Endothelial cell of umbilical vein (primary cell): ENCODE measurements at regions not wholly inside any gene's neighbourhood (a gene's known extent, or its start where the extent isn't known, plus 50 kb on each side); places are given as distances from the start of the nearest gene placed in this dataset.

ENCODE experiments used
- BruUV-seq: library from RNA; stranded (reverse); fragments of 400-500 nt; replicated peaks from 2 replicates; lab custom pipeline; 2021; lab: Mats Ljungman, UMichigan
- CTCF ChIA-PET: fragments of 300-600, 350-600 bp; sonication (Branson Sonifier 250); formaldehyde crosslinking; loops from one replicate; lab custom pipeline; 2021; ENCODE audit warnings: antibody characterized with exemption, inconsistent platforms; lab: Charles Lee
- POLR2A ChIA-PET: fragments of 300-600, 350-600 bp; sonication (Branson Sonifier 250); formaldehyde crosslinking; loops from one replicate; lab custom pipeline; 2021; ENCODE audit warnings: antibody characterized with exemption, inconsistent platforms; lab: Charles Lee
- DNase-seq: peaks from one replicate; pipeline ENCODE4 v3.0.0-alpha.2; 2011; ENCODE audit warnings: low read depth, low spot score
- FAIRE-seq: peaks from 2 replicates; lab custom pipeline; 2011; peaks lifted over from hg19 to GRCh38; lab: Jason Lieb, UNC
- H2AFZ ChIP-seq: 2 replicates; pipeline ENCODE4 v1.6.0; 2012; ENCODE audit warnings: low read depth, low read length, control low read depth, inconsistent platforms
- H3K27ac ChIP-seq: 2 replicates; pipeline ENCODE4 v1.5.1; 2011; ENCODE audit warnings: low read depth, mild to moderate bottlenecking, control low read depth, low read length, moderate library complexity; ENCODE audit not compliant: insufficient read depth
- H3K27me3 ChIP-seq, 2 experiments: 2 replicates each; pipeline versions ENCODE4 v1.6.0 to v1.6.1; 2011; ENCODE audit warnings: low read length in 2 of 2, mixed read lengths in 1 of 2; ENCODE audit not compliant: control insufficient read depth in 2 of 2, insufficient read depth in 2 of 2
- H3K36me3 ChIP-seq, 2 experiments: 2 replicates in 1 of 2; 3 replicates in 1 of 2; pipeline ENCODE4 v1.5.1; 2011; ENCODE audit warnings: low read length in 2 of 2, mild to moderate bottlenecking in 1 of 2, moderate library complexity in 1 of 2; ENCODE audit not compliant: control insufficient read depth in 2 of 2, insufficient read depth in 2 of 2; ENCODE audit errors: extremely low read depth in 1 of 2
- H3K4me1 ChIP-seq: 3 replicates; pipeline ENCODE4 v1.5.1; 2011; ENCODE audit warnings: mild to moderate bottlenecking, low read length; ENCODE audit not compliant: control insufficient read depth, insufficient read depth; ENCODE audit errors: extremely low read depth
- H3K4me2 ChIP-seq: 2 replicates; pipeline ENCODE4 v1.6.1; 2011; ENCODE audit warnings: low read length, control low read depth, mixed read lengths; ENCODE audit not compliant: insufficient read depth
- H3K4me3 ChIP-seq, 3 experiments: fragments of 200-600 bp in 1 of 3; sonication (generic), shearing (Covaris generic) in 1 of 3; replicated peaks in 1 of 3; 2 replicates each; pipeline ENCODE4 v1.5.1; 2011 to 2016; ENCODE audit warnings: control low read depth in 3 of 3, low read length in 3 of 3, mild to moderate bottlenecking in 2 of 3, inconsistent platforms in 1 of 3, low read depth in 1 of 3, moderate library complexity in 1 of 3; ENCODE audit not compliant: insufficient read depth in 1 of 3
- H3K79me2 ChIP-seq: 2 replicates; pipeline ENCODE4 v1.6.0; 2012; ENCODE audit warnings: low read length, inconsistent platforms; ENCODE audit not compliant: control insufficient read depth, insufficient read depth
- H3K9ac ChIP-seq: replicated peaks from 2 replicates; pipeline ENCODE3; 2011; ENCODE audit warnings: low read length, control low read depth; ENCODE audit not compliant: insufficient read depth; ENCODE audit errors: extremely low read depth
- H3K9me1 ChIP-seq: replicated peaks from 3 replicates; pipeline ENCODE4 v1.6.0; 2011; ENCODE audit warnings: mild to moderate bottlenecking, low read length; ENCODE audit not compliant: control insufficient read depth, insufficient read depth; ENCODE audit errors: extremely low read depth
- H3K9me3 ChIP-seq: replicated peaks from 2 replicates; pipeline ENCODE4 v1.5.1; 2012; ENCODE audit warnings: low read length, inconsistent platforms; ENCODE audit not compliant: control insufficient read depth, insufficient read depth
- H4K20me1 ChIP-seq: replicated peaks from 2 replicates; pipeline ENCODE3; 2011; ENCODE audit warnings: mild to moderate bottlenecking, low read length; ENCODE audit not compliant: control insufficient read depth, insufficient read depth; ENCODE audit errors: extremely low read depth
- EZH2 ChIP-seq: IDR thresholded peaks from 2 replicates; pipeline ENCODE4 v1.6.1; 2012; ENCODE audit warnings: borderline replicate concordance, low read depth, mild to moderate bottlenecking, moderate library complexity, low read length, inconsistent platforms; ENCODE audit not compliant: severe bottlenecking
- FOS ChIP-seq: IDR thresholded peaks from 2 replicates; pipeline ENCODE4 v1.6.1; 2011; ENCODE audit warnings: mild to moderate bottlenecking, low read length, moderate library complexity, borderline replicate concordance; ENCODE audit not compliant: insufficient read depth
- GATA2 ChIP-seq: IDR thresholded peaks from 2 replicates; pipeline ENCODE4 v1.7.0; 2011; ENCODE audit warnings: low read depth, mild to moderate bottlenecking, moderate library complexity, mixed read lengths, low read length; ENCODE audit not compliant: insufficient read length, insufficient read depth
- JUN ChIP-seq: IDR thresholded peaks from 2 replicates; pipeline ENCODE4 v1.6.1; 2011; ENCODE audit warnings: borderline replicate concordance, low read depth; ENCODE audit not compliant: insufficient read length, insufficient read depth
- MAX ChIP-seq: IDR thresholded peaks from 2 replicates; pipeline ENCODE4 v1.6.1; 2011; ENCODE audit not compliant: insufficient read depth, insufficient read length
- MYC ChIP-seq: IDR thresholded peaks from one replicate; pipeline ENCODE4 v1.6.1; 2011; ENCODE audit warnings: mild to moderate bottlenecking, low read depth, low read length
- POLR2A ChIP-seq: IDR thresholded peaks from 2 replicates; pipeline ENCODE4 v1.6.1; 2012; ENCODE audit warnings: low read depth, mild to moderate bottlenecking, control low read depth, low read length
- POLR2AphosphoS5 ChIP-seq: IDR thresholded peaks from 2 replicates; pipeline ENCODE4 v1.6.1; 2012; ENCODE audit warnings: low read depth, mild to moderate bottlenecking, control low read depth, low read length, moderate library complexity; ENCODE audit not compliant: insufficient read depth
- dilution Hi-C: fragments of 300-500 bp; cut with MboI; formaldehyde crosslinking; loops from one replicate; pipeline ENCODE4 v1.15.0; 2019; ENCODE audit warnings: low sequenced_read_pairs; ENCODE audit not compliant: extremely low pct_ligation_motif_present
- intact Hi-C: fragments of 100-400 bp; cut with micrococcal nuclease; formaldehyde crosslinking; loops from one replicate; pipeline ENCODE4 v1.10.0; 2022
- TF ChIP-seq, protein P1 (sequence below), 2 donors: IDR thresholded peaks; 1 replicate in 1 of 2; 2 replicates in 1 of 2; pipeline ENCODE4 v1.5.1; 2011; ENCODE audit warnings: low read length in 2 of 2, mild to moderate bottlenecking in 2 of 2, moderate library complexity in 2 of 2, control low read depth in 1 of 2, inconsistent platforms in 1 of 2, low read depth in 1 of 2; ENCODE audit not compliant: insufficient read depth in 1 of 2; ENCODE audit errors: extremely low read depth in 1 of 2

- H3K79me2 ChIP-seq = no peaks in the 10 kb centered on the region
- POLR2A ChIA-PET = no interaction called here
- H3K9me1 ChIP-seq = no peaks in the 10 kb centered on the region
- no peak overlapping the region for H3K9ac ChIP-seq
- intact Hi-C loops = no loop called here
- H4K20me1 ChIP-seq = no peaks in the 10 kb centered on the region
- dilution Hi-C loops = no loop called here
- no TSS peak for BruUV-seq
- no peak for DNase-seq
- CTCF ChIA-PET = no interaction called here
- H3K36me3 ChIP-seq = no peaks in the 10 kb centered on the region
- no peak for FAIRE-seq
- H3K4me3 ChIP-seq = no peak overlapping the region
- H3K9me3 ChIP-seq = no peaks in the 10 kb centered on the region
- no peaks in the 10 kb centered on the region for H3K27me3 ChIP-seq
- no peak overlapping the region for H2AFZ ChIP-seq
- TF ChIP-seq FOS (no peak), EZH2 (no peak), JUN (no peak), MYC (no peak)
- H3K27ac ChIP-seq = no peak overlapping the region
- no peak overlapping the region for H3K4me2 ChIP-seq
- no peaks in the 10 kb centered on the region for H3K4me1 ChIP-seq
These were observed 235.6 kb downstream of the OMA1 start for GRCh38 chr1:58310881-58311280.

GRCh38 chr1:58310469-58310868, 236.1 kb downstream of the OMA1 start:
- FAIRE-seq (no peak), DNase-seq (no peak)
- Histone ChIP-seq H3K9me3 (no peaks in the 10 kb centered on the region), H3K4me3 (no peak overlapping the region), H3K79me2 (no peaks in the 10 kb centered on the region), H3K36me3 (no peaks in the 10 kb centered on the region), H3K9ac (no peak overlapping the region), H3K4me2 (no peak overlapping the region), H4K20me1 (no peaks in the 10 kb centered on the region), H3K4me1 (no peaks in the 10 kb centered on the region), H2AFZ (no peak overlapping the region), H3K27me3 (no peaks in the 10 kb centered on the region), H3K27ac (no peak overlapping the region), H3K9me1 (no peaks in the 10 kb centered on the region)
- dilution Hi-C loops = no loop called here
- ChIA-PET CTCF (no interaction called here), POLR2A (no interaction called here)
- no TSS peak for BruUV-seq
- intact Hi-C loops = no loop called here
- TF ChIP-seq POLR2A = no peak
- no peak for TF ChIP-seq FOS
- TF ChIP-seq JUN = no peak
- TF ChIP-seq MAX = no peak
- TF ChIP-seq MYC = no peak
- TF ChIP-seq EZH2 = no peak
- no peak for TF ChIP-seq GATA2
- TF ChIP-seq, protein P1, sequence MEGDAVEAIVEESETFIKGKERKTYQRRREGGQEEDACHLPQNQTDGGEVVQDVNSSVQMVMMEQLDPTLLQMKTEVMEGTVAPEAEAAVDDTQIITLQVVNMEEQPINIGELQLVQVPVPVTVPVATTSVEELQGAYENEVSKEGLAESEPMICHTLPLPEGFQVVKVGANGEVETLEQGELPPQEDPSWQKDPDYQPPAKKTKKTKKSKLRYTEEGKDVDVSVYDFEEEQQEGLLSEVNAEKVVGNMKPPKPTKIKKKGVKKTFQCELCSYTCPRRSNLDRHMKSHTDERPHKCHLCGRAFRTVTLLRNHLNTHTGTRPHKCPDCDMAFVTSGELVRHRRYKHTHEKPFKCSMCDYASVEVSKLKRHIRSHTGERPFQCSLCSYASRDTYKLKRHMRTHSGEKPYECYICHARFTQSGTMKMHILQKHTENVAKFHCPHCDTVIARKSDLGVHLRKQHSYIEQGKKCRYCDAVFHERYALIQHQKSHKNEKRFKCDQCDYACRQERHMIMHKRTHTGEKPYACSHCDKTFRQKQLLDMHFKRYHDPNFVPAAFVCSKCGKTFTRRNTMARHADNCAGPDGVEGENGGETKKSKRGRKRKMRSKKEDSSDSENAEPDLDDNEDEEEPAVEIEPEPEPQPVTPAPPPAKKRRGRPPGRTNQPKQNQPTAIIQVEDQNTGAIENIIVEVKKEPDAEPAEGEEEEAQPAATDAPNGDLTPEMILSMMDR (IDR thresholded peaks at IDR 0.05; ENCODE audit: extremely low read depth in 1 of 2, insufficient read depth in 1 of 2, low read depth in 1 of 2, low read length in 2 of 2) = no peak
- TF ChIP-seq POLR2AphosphoS5 = no peak
